GM19035 (cell line): ENCODE measurements at regions not wholly inside any gene's neighbourhood (a gene's known extent, or its start where the extent isn't known, plus 50 kb on each side); places are given as distances from the start of the nearest gene placed in this dataset.

ENCODE experiments used
- ATAC-seq: cut with Tn5 transposase; IDR thresholded peaks from one replicate; pipeline ENCODE4 v1.9.1; 2021; ENCODE audit not compliant: unreplicated experiment

DNA sequence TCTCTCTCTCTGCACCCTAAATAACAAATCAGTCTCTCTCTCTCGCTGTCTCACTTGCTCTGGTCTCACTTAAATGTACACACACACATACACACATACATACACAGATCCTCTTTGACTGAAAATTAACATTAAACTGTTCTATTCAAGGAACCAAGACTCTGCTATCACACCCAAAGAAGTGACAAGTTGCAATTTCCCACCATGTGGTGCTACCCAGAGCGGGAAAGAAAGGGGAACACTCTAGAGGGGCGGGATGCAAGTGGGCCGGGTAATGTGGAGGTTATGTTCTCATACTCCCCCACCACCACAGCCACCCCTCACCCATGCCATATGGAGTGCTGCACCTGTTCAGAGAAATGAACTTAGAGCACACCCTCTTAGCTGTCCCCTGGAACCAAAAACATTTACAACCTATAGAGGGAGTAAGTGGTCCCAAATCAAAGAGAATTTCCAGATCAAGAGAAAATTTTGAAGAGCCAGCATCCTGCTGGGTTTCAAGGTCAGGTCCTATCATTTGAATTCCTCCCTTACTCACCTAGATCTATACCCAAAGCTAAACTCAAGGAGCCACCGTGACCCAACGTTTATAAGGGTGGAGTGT, 319.4 kb downstream of the BRINP2 start:
- ATAC-seq = no peak

DNA sequence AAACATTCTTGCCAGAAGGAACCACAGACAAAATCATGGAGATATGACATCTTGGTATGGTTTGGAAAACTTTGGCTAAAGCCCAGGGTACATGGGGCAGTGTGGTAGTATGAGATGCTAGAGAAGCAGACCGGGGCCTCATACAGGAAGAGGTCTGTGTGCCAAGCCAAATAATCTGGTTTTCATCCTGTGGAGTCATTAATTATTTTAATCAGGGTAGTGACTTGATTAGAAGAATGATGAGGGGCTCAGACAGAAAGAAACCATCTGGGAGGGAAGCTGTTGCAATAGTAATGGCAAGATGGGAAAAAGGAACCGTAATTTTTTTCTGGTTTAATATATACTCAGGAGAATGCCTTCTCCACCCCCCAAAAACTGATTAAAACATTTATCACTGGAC, 318.0 kb downstream of the BRINP2 start:
- ATAC-seq = no peak

DNA sequence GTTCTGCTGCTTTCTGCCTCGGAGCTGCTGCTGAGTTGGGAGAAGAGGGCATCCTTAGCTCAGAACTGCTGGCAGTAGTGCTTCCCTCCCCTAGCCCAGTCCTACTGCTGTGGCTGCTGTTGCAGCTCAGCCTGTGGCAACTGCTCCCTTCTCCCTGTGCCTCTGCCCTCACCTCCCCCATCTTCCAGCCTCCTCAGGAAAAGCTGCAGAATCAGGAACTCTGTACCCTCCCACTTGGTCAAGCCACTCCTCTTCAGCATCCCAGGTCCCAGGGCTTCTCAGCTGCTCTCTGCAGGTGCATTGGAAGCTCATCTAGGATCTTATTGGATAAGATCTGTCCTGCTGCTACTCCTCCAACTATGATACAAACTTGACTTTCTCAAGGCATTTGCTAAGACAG, 316.7 kb downstream of the BRINP2 start:
- ATAC-seq = no peak

DNA sequence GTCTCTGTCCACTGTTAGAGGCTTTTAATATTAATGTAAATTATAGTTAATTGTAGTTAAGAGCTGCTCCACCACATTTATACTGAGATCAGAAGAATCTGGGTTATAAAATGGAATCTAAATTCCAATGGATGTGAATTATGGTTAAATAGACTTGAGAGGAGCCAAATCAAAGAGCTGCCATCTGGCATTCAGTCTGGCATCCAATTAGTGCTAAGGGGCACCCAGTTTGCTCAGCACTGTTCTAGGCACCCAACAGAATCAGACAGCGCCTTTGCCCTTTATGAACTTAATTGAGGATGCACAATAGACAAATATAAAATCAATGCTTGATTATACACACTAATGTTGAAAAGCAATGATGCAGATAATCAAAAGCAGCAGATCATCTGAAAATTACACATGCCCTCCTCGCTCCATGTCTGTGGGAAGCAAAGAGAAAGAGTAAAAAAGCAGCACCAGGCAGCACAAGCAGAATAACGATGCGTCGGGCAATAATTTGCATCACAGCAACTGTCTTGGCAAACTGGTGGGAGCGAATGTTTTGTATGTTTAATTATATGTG, 310.1 kb downstream of the BRINP2 start:
- no peak for ATAC-seq

DNA sequence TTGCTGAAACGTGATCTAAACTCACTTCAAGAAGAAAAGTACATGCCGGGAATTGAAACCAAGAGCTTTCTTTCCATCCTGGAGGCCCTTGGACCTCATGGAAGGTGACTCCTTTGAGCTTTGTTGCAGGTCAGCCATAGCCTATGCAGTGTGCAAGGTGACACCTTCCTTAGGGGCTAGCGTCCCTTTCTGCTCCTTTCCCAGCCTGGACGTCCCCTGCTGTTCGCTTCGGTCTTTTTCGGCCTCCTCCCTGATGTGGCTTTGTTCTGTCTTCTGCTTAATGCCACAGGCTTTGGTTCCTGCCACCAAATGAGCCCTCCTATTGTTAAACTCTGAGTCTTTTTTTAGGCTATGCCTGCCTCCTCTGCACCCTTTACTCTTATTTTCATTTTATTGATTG, 308.8 kb downstream of the BRINP2 start:
- ATAC-seq = no peak

DNA sequence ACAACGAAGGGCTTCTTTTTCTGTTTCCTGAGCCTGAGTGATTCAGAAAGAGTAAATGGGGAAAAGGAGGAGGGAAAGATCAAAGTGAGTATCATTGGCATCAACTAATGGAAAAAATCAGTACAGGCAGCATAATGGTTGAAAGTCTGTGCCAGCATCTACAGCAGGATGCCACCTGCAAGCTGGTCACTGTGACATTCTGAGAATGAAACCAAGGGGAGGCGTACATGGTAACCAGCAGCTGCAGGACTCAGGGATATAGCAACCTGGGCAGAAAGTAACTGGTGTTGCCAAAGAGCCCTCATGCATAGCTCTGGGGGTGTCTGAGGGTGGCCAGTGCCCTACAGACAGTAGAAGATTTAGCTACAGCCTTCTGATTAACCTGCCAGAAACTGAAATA, 305.9 kb downstream of the BRINP2 start:
- ATAC-seq = no peak

DNA sequence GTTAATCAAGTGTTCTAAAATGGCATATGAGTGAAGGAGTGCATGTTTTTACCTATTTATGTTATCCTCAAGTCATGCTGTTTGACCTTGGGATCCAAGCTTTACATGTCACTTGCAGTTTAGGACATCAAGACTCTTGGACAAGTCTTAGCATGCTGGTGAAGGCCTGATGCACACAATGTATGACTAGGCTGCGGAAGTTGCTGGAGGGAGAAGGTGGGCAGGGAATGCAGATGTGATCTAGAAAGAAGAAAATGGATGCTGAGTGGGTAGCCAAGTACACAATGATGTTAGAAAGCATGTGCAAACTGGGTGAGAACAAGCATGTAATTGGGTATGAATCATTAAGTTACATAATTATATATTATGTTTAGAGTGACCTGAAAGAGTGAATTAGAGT, 301.8 kb downstream of the BRINP2 start:
- ATAC-seq = no peak

DNA sequence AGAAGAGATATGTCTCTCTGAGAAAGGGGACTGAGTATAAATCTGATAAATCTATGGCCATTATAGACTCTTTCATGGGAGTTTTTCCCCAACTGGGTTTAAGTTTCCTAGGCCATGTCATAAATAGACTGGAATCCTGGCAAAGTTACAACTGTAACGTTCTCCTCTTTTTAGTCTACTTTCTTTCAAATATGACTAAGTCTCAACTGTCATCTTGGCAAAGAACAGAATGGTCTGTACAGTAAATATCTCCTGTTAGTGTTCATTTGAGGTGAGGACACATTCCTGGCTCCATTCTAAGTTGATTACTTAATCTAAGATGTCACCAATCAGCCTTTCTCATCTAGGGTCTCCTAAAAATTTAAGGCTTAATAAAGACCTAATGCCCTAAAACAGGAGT, 300.5 kb downstream of the BRINP2 start:
- no peak for ATAC-seq

DNA sequence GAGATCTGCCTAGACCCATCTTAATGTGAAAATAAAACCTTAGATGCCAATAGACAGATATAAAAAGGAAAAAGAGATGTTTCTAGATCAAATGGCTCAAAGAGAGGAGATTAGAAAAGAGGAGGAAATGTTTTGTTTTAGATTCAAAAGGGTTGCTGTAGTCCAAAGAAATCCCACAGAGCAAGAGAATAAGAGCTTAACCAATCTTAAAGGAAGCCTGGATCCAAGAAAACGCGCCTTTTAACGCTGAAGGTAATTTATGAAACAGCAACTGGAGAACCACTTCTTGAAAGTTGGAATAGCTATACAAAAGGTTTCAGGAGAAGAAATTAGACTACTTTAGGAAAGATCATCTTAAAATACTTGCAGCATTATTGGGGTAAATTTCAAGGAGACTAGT, 298.8 kb downstream of the BRINP2 start:
- ATAC-seq = no peak

DNA sequence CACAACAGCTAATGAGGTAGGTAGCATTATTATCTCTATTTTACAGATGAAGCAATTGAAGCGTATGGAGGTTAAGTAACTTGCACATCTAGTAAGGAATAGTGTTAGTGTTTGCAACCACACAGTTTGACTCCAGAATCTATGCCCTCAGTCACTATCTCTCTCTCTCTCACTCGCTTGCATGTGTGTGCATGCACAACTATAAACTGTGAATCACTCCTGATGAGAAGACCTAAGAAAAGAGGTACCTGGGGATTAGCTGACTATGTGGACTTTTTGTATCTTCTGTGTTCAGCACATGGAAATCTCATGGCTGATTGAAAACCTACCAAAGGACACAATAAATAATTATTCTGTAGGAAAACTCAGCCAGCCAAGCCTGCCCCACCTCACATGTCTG, 295.5 kb downstream of the BRINP2 start:
- no peak for ATAC-seq

DNA sequence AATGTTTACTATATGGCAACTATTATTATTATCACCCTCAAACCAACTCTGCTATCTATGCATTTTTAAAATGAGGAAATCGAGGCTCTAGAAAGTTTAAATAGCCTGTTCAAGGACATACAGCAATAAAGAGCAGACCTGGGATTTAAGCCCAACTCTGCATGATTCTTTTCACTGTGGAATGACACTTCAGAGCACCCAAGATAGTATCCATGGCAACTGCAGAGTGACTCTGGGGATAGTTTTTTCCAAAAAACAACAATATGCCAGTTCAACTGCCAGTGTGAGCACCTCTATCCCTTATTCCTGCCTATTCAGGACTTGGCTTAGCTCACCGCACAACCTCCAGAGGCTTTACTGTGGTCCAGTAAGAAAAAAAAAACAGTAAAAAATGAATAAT, 293.9 kb downstream of the BRINP2 start:
- ATAC-seq = no peak

DNA sequence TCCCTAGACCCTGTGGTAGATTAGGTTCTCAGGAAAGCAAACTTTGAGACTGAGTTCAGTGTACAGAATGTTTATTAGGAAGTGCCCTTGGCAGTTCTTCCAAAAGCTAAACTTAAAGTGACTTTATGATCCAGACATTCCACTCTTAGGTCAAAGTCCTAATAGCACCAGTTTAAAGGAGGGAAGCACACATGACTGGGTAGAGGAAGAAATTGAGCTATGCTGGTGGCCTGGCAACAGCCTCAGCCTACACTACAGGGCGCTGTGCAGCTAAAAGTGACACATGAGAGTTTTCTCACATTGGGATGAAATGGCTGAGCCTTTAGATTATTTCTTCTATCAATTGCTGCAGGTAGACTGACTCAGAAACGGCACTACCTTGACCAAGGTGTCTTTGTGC, 280.4 kb downstream of the BRINP2 start:
- no peak for ATAC-seq

DNA sequence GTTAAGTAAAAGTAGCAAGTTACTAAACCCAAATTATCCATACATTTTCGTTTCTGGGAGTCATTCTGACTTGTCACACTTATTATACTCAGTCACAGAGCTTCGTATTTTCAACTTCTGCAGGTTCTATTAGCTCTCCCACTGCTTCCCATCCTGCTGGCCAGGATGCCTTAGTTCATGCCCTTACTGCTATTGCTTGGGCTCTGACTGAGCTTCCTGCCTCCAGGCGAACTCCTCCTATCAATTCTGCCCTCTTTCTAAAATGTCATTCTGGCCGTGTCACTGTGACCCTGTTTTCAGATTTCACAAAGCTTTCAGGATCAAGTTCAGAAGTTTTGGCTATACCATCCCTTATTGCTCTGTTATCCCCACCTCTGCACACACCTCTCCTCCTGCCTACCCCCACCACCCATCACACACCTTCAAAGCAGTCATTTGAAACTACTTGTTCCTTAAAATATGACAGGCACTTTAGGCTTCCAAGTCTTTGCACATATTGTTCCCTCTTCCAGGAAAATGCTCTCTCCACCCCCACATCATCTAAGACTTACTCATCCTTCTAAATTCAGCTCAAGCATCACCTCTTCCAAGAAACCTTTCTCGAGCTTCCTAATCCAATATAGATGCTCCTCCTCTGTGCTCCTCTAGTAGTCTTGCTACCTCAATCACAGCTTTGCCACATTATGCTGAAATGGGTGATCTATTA, 278.0 kb downstream of the BRINP2 start:
- ATAC-seq = no peak

DNA sequence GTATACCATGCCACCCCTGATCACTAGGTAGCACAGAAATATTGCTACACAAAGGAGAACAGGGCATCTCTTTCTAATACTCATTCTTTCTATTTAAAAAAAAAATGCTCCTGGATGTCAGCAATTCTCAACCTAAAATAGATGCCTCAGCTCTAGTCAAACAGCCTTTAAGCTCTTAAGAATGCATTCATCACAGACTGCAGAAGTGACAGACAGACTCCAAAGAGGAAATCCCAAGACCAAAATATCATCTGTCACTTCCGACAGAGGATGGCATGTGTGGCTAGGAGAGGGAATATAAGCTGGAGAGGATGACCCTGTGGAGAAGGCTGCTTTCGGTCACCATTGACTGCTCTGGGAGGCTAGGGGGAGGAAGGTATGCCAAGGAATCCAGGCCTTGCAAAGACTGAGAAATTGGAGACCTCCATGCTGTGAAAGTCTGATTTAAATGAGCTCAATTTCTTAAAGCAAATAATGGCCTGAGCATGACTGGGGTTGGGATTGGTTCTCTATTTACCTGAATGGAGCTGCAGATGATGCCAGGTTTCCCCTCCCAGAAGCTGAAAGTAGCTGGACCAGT, 277.4 kb downstream of the BRINP2 start:
- no peak for ATAC-seq

DNA sequence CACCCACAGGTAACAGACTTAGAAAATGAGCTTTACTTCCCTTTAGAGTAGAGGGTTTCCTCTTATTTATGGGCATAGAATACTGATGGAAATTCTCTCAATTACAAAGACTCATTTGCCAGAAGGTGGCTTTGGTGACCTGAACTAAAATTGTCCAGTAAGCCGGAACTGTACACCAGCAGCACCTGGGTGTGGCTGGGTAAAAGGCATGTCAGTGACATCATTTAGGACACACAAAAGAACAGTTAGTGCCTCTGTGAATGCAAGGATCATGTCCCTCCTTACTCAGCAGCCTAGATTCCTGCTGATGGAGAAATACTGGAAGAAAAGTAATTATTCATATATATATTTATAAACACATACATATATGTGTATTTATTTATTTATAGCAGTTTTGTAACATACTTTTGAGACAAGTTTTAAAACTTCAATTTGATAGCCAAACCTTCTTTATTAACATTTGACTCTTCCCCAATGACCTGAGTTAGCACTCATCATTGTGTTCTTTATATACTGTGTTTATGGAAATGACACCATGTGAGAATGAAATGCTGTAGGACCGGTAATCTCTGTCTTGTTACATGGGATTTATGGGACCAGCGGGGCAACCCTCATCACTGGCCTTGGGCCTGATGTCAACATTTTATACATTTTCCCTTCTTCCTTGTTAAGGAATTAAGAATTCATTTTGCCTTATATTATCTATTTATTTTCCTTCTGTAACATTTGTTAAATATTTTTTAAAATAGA, 274.4 kb downstream of the BRINP2 start:
- no peak for ATAC-seq

DNA sequence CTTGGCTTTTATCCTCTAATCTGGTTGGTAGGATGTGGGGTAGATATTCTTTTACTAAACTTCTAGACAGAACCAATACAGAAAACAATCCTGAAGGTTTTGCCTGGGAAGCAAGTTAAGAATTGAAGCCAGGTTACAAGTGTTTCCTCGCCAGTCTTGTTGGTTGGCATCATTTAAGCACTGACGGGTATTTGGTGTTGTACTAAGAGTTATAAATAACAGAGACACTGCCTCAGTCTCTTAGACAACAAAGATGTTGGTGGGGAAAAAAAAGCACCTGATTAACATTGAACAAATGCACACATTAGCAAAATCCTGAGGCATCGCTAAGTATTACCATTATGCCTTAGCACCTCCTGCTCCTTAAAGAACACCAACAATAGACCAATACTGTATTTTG, 272.2 kb downstream of the BRINP2 start:
- no peak for ATAC-seq

DNA sequence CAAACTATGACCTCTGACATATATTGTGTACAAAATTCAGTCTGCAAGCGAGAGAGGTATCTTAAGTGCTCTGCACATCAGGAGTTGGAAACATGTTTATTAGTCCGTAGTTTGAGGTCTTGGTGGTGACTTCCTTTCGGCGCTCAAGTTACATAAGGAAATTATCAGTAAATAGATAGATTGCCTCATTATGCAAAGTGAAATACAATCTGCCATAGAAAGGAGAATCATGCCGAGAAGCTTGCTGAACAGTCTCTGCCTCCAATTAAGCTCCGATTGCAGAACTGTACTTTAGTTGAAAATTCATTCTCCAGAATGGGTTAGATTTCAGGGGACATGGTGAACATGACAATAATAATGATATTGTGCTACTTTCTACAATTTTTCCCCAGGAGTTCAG, 271.8 kb downstream of the BRINP2 start:
- ATAC-seq = no peak

DNA sequence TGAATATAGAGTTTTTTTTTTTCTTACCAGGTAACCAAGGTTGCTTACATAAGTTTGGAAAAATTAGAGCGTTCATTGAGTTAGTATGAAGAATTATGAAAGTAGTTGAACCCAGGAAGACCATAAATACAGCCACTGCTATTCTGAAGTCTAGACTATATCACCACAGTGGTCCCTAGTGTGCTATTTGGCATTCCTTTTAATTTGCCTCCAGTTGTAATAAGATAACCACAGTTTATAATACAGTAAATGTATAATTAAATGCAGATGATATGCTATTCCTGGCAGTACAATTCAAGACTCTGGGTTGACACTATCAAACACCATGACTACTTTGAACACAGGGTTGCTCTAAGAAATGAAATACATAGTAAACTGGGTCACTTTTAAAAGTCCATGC, 270.5 kb downstream of the BRINP2 start:
- ATAC-seq = no peak

DNA sequence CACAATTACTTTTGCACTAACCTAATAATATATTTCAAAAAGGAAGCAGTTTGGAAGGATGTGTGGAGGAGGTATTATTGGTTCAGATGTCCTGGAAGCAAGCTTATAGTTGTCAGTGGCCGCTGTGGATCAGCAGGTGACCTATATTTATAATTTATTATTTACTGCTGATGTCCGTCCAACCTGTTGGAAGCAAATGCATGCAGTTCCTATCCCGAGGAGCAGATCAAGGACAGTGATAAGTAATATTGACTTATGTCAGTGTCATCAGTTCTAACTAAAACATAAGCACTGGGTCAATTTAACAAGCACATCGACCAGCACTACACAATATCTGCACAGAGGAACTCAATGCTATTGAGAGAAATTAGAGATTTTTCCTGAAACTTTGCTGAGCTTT, 270.1 kb downstream of the BRINP2 start:
- ATAC-seq = no peak

DNA sequence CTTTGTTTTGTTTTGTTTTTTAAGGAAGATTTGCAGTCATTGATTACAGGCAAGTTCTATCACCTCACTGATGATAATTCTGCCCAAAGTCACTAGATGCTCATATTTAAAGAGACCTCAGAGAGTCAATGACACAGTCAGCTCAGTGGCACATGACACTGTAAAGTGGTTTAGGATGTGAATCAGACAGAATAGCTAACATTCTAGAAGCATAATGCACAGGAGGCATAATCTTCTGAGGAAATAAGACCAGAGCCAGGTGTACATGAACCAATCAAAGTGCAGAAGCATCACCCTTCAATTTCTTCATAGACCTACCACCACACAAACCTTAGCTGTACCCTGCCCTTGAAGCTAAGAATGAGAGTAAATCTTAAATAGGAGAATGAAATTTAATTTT, 268.5 kb downstream of the BRINP2 start:
- no peak for ATAC-seq

DNA sequence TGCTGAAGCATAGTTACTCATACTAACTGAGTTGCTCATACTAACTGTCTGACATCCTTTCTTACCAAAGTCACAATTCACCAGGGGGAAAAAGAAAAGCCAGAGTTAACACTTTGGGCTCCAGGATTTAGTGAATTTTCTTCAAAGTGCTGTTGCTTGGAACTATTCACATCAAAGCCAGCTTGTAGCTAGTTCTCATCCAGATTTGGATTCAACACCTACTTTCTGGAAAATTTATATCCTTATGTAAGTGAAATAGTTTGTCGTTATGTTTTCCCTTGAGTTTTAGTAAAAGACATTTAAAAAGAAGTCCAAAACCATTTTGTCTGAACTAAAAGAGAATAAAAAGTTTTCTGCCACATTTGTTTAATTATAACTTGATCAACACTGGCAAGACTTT, 264.6 kb downstream of the BRINP2 start:
- no peak for ATAC-seq

DNA sequence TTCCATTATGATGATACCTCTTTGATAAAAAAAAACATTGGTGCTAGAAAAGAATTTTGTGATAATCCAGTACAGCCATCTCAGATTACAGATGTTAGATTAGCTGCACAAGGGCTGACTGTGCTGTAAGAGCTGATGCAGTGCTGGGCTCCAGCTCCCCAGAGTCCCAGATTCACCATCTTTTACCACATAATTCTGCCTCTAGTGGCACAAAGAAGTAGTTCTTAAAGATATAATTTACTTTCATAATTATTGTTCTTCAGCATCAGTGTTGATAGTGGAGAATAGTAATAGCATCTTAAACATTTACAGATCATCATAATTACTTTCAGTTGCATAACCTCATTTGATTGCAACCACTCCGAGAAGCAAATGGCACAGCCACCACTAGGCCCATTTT, 262.1 kb downstream of the BRINP2 start:
- ATAC-seq = no peak
